GM18858 (cell line): ENCODE measurements at regions not wholly inside any gene's neighbourhood (a gene's known extent, or its start where the extent isn't known, plus 50 kb on each side); places are given as distances from the start of the nearest gene placed in this dataset.

ENCODE experiments used
- ATAC-seq: cut with Tn5 transposase; IDR thresholded peaks from one replicate; pipeline ENCODE4 v1.9.1; 2021; ENCODE audit not compliant: unreplicated experiment

- ATAC-seq, result no peak
Observed at GRCh38 chr20:40494248-40494647, 194.8 kb downstream of the MAFB start.

- ATAC-seq, result no peak
Observed at GRCh38 chr20:40493549-40493948, 195.5 kb downstream of the MAFB start.

GRCh38 chr20:40493071-40493470 is 196.0 kb downstream of the MAFB start:
- no peak for ATAC-seq

- no peak for ATAC-seq
Observed at GRCh38 chr20:40491009-40491590, 197.9 kb downstream of the MAFB start.

GRCh38 chr20:40489886-40490285 is 199.2 kb downstream of the MAFB start:
- ATAC-seq, result no peak

- ATAC-seq, result no peak
Observed at GRCh38 chr20:40488401-40488800, 200.6 kb downstream of the MAFB start.

GRCh38 chr20:40486297-40486696 is 202.7 kb downstream of the MAFB start:
- no peak for ATAC-seq

GRCh38 chr20:40481743-40482458 is 207.1 kb downstream of the MAFB start:
- no peak for ATAC-seq

- no peak for ATAC-seq
Observed at GRCh38 chr20:40481337-40481736, 207.7 kb downstream of the MAFB start.

- ATAC-seq, result no peak
Observed at GRCh38 chr20:40477805-40478204, 211.2 kb downstream of the MAFB start.

- ATAC-seq, result no peak
Observed at GRCh38 chr20:40476461-40476860, 212.6 kb downstream of the MAFB start.

- ATAC-seq, result no peak
Observed at GRCh38 chr20:40472905-40473304, 216.1 kb downstream of the MAFB start.

- no peak for ATAC-seq
Observed at GRCh38 chr20:40471261-40471629, 217.8 kb downstream of the MAFB start.

- ATAC-seq, result no peak
Observed at GRCh38 chr20:40470445-40471260, 218.4 kb downstream of the MAFB start.

- no peak for ATAC-seq
Observed at GRCh38 chr20:40468759-40469158, 220.3 kb downstream of the MAFB start.

GRCh38 chr20:40467703-40468411 is 221.2 kb downstream of the MAFB start:
- no peak for ATAC-seq

- ATAC-seq, result no peak
Observed at GRCh38 chr20:40467067-40467466, 222.0 kb downstream of the MAFB start.

- ATAC-seq, result no peak
Observed at GRCh38 chr20:40464731-40465208, 224.3 kb downstream of the MAFB start.

- no peak for ATAC-seq
Observed at GRCh38 chr20:40463171-40463570, 225.9 kb downstream of the MAFB start.

- ATAC-seq, result no peak
Observed at GRCh38 chr20:40462566-40462965, 226.5 kb downstream of the MAFB start.

GRCh38 chr20:40459299-40459698 is 229.7 kb downstream of the MAFB start:
- no peak for ATAC-seq
